NOMO-1 treated with dmso at 0.1 percent for 144 hours (cell line): ENCODE measurements at regions not wholly inside any gene's neighbourhood (a gene's known extent, or its start where the extent isn't known, plus 50 kb on each side); places are given as distances from the start of the nearest gene placed in this dataset.
"Not testable (repeated sequence)": the region's sequence is repeated elsewhere in the genome, so short reads cannot be mapped to it uniquely, and the experiment has no call there.

Experiments
- DNase-seq: peaks from one replicate; lab custom pipeline; 2025; ENCODE audit not compliant: unreplicated experiment; lab: John Stamatoyannopoulos, UW

- DNase-seq, result no peak
Observed at GRCh38 chr5:81830596-81830995, 79.7 kb upstream of the SSBP2 start.

- DNase-seq, result no peak
Observed at GRCh38 chr5:81829242-81829641, 78.3 kb upstream of the SSBP2 start.

GRCh38 chr5:81827500-81827899 is 76.6 kb upstream of the SSBP2 start:
- DNase-seq, result no peak

GRCh38 chr5:81826128-81826527 is 75.2 kb upstream of the SSBP2 start:
- DNase-seq, result no peak

- DNase-seq, result no peak
Observed at GRCh38 chr5:81825237-81825636, 74.3 kb upstream of the SSBP2 start.

GRCh38 chr5:81823736-81824135 is 72.8 kb upstream of the SSBP2 start:
- not testable (repeated sequence) for DNase-seq

GRCh38 chr5:81820863-81821262 is 70.0 kb upstream of the SSBP2 start:
- DNase-seq, result no peak

- DNase-seq, result no peak
Observed at GRCh38 chr5:81820318-81820636, 69.4 kb upstream of the SSBP2 start.

- DNase-seq, result no peak
Observed at GRCh38 chr5:81819556-81820317, 68.8 kb upstream of the SSBP2 start.

- DNase-seq, result no peak
Observed at GRCh38 chr5:81817980-81818379, 67.1 kb upstream of the SSBP2 start.

GRCh38 chr5:81817086-81817485 is 66.2 kb upstream of the SSBP2 start:
- DNase-seq, result no peak

GRCh38 chr5:81815321-81815720 is 64.4 kb upstream of the SSBP2 start:
- no peak for DNase-seq

GRCh38 chr5:81808106-81808505 is 57.2 kb upstream of the SSBP2 start:
- DNase-seq, result no peak

GRCh38 chr5:81805086-81805485 is 54.2 kb upstream of the SSBP2 start:
- no peak for DNase-seq

- DNase-seq, result no peak
Observed at GRCh38 chr5:81803812-81804211, 52.9 kb upstream of the SSBP2 start.

- DNase-seq, result no peak
Observed at GRCh38 chr5:81802625-81803024, 51.7 kb upstream of the SSBP2 start.

GRCh38 chr5:81802020-81802419 is 51.1 kb upstream of the SSBP2 start:
- no peak for DNase-seq

- no peak for DNase-seq
Observed at GRCh38 chr5:81800797-81801196, 49.9 kb upstream of the SSBP2 start.
